ENCODE measurements at regions not wholly inside any gene's neighbourhood (a gene's known extent, or its start where the extent isn't known, plus 50 kb on each side); places are given as distances from the start of the nearest gene placed in this dataset.

- Histone ChIP-seq H3K9ac (ENCODE audit: insufficient read depth, low read length) (no peak overlapping the region), H3K4me1 (ENCODE audit: control insufficient read depth, extremely low read depth, insufficient read depth, low read length) (no peaks in the 10 kb centered on the region), H3K27ac (ENCODE audit: insufficient read depth, low read length) (no peak overlapping the region), H4K20me1 (ENCODE audit: control insufficient read depth, extremely low read depth, insufficient read depth, low read length) (no peaks in the 10 kb centered on the region), H2AFZ (ENCODE audit: low read length) (no peak overlapping the region), H3K79me2 (ENCODE audit: control insufficient read depth, insufficient read depth, low read length) (no peaks in the 10 kb centered on the region), H3K9me3 (ENCODE audit: control insufficient read depth, insufficient read depth, low read depth, low read length) (no peaks in the 10 kb centered on the region), H3K27me3 (ENCODE audit: control insufficient read depth, insufficient read depth, low read length) (no peaks in the 10 kb centered on the region), H3K36me3 (ENCODE audit: control insufficient read depth, insufficient read depth, low read length) (no peaks in the 10 kb centered on the region), H3K4me2 (ENCODE audit: extremely low read depth, insufficient read depth, low read length) (no peak overlapping the region), H3K4me3 (replicated peaks in 1 of 4; ENCODE audit: control extremely low read depth in 1 of 4, insufficient read depth in 1 of 4, low read depth in 3 of 4, low read length in 4 of 4) (no peak overlapping the region)
- DNase-seq (ENCODE audit: low read depth in 2 of 2) = no peak
- TF ChIP-seq EZH2 (IDR thresholded peaks at IDR 0.05; ENCODE audit: low read length, missing control alignments) = no peak
- TF ChIP-seq, protein P1, sequence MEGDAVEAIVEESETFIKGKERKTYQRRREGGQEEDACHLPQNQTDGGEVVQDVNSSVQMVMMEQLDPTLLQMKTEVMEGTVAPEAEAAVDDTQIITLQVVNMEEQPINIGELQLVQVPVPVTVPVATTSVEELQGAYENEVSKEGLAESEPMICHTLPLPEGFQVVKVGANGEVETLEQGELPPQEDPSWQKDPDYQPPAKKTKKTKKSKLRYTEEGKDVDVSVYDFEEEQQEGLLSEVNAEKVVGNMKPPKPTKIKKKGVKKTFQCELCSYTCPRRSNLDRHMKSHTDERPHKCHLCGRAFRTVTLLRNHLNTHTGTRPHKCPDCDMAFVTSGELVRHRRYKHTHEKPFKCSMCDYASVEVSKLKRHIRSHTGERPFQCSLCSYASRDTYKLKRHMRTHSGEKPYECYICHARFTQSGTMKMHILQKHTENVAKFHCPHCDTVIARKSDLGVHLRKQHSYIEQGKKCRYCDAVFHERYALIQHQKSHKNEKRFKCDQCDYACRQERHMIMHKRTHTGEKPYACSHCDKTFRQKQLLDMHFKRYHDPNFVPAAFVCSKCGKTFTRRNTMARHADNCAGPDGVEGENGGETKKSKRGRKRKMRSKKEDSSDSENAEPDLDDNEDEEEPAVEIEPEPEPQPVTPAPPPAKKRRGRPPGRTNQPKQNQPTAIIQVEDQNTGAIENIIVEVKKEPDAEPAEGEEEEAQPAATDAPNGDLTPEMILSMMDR (conservative IDR thresholded peaks at IDR 0.05 in 1 of 2, IDR thresholded peaks at IDR 0.05 in 1 of 2; ENCODE audit: low read depth in 1 of 2, low read length in 2 of 2) = no peak
Measured at GRCh38 chr7:67429735-67430134, 433.1 kb downstream of the TYW1 start.

- H3K9me3 ChIP-seq (ENCODE audit: control insufficient read depth, insufficient read depth, low read depth, low read length) = no peaks in the 10 kb centered on the region
- no peak for TF ChIP-seq EZH2 (IDR thresholded peaks at IDR 0.05; ENCODE audit: low read length, missing control alignments)
- TF ChIP-seq, protein P1 (conservative IDR thresholded peaks at IDR 0.05 in 1 of 2, IDR thresholded peaks at IDR 0.05 in 1 of 2; ENCODE audit: low read depth in 1 of 2, low read length in 2 of 2) = no peak
Measured at GRCh38 chr7:67432536-67433234, 436.1 kb downstream of the TYW1 start.

GRCh38 chr7:67435894-67436535 lies 439.4 kb downstream of the TYW1 start:
- Histone ChIP-seq H3K9me3 (ENCODE audit: control insufficient read depth, insufficient read depth, low read depth, low read length) (no peaks in the 10 kb centered on the region), H2AFZ (ENCODE audit: low read length) (no peak overlapping the region), H3K4me1 (ENCODE audit: control insufficient read depth, extremely low read depth, insufficient read depth, low read length) (no peaks in the 10 kb centered on the region), H3K4me2 (ENCODE audit: extremely low read depth, insufficient read depth, low read length) (no peak overlapping the region), H3K27me3 (ENCODE audit: control insufficient read depth, insufficient read depth, low read length) (no peaks in the 10 kb centered on the region), H3K79me2 (ENCODE audit: control insufficient read depth, insufficient read depth, low read length) (no peaks in the 10 kb centered on the region), H3K27ac (ENCODE audit: insufficient read depth, low read length) (no peak overlapping the region), H4K20me1 (ENCODE audit: control insufficient read depth, extremely low read depth, insufficient read depth, low read length) (no peaks in the 10 kb centered on the region), H3K9ac (ENCODE audit: insufficient read depth, low read length) (no peak overlapping the region), H3K36me3 (ENCODE audit: control insufficient read depth, insufficient read depth, low read length) (no peaks in the 10 kb centered on the region), H3K4me3 (replicated peaks in 1 of 4; ENCODE audit: control extremely low read depth in 1 of 4, insufficient read depth in 1 of 4, low read depth in 3 of 4, low read length in 4 of 4) (no peak overlapping the region)
- DNase-seq (ENCODE audit: low read depth in 2 of 2) = no peak
- TF ChIP-seq EZH2 (IDR thresholded peaks at IDR 0.05; ENCODE audit: low read length, missing control alignments) = no peak
- TF ChIP-seq, protein P1 (conservative IDR thresholded peaks at IDR 0.05 in 1 of 2, IDR thresholded peaks at IDR 0.05 in 1 of 2; ENCODE audit: low read depth in 1 of 2, low read length in 2 of 2) = no peak

More at GRCh38 chr7:67432536-67433234, 436.1 kb downstream of the TYW1 start:
- H2AFZ ChIP-seq (ENCODE audit: low read length) = no peak overlapping the region
- H3K27me3 ChIP-seq (ENCODE audit: control insufficient read depth, insufficient read depth, low read length) = no peaks in the 10 kb centered on the region
- no peaks in the 10 kb centered on the region for H3K79me2 ChIP-seq (ENCODE audit: control insufficient read depth, insufficient read depth, low read length)
- DNase-seq (ENCODE audit: low read depth in 2 of 2) = no peak
- H3K27ac ChIP-seq (ENCODE audit: insufficient read depth, low read length) = no peak overlapping the region
- no peaks in the 10 kb centered on the region for H4K20me1 ChIP-seq (ENCODE audit: control insufficient read depth, extremely low read depth, insufficient read depth, low read length)
- H3K36me3 ChIP-seq (ENCODE audit: control insufficient read depth, insufficient read depth, low read length) = no peaks in the 10 kb centered on the region
- H3K4me2 ChIP-seq (ENCODE audit: extremely low read depth, insufficient read depth, low read length) = no peak overlapping the region
- H3K4me3 ChIP-seq (replicated peaks in 1 of 4; ENCODE audit: control extremely low read depth in 1 of 4, insufficient read depth in 1 of 4, low read depth in 3 of 4, low read length in 4 of 4) = no peak overlapping the region
- H3K9ac ChIP-seq (ENCODE audit: insufficient read depth, low read length) = no peak overlapping the region
- no peaks in the 10 kb centered on the region for H3K4me1 ChIP-seq (ENCODE audit: control insufficient read depth, extremely low read depth, insufficient read depth, low read length)

Measured in fibroblast of lung (primary cell).